Endothelial cell of umbilical vein (primary cell): ENCODE measurements at regions not wholly inside any gene's neighbourhood (a gene's known extent, or its start where the extent isn't known, plus 50 kb on each side); places are given as distances from the start of the nearest gene placed in this dataset.

Experiments
- EZH2 ChIP-seq: IDR thresholded peaks from 2 replicates; pipeline ENCODE4 v1.6.1; 2012; ENCODE audit warnings: borderline replicate concordance, low read depth, mild to moderate bottlenecking, moderate library complexity, low read length, inconsistent platforms; ENCODE audit not compliant: severe bottlenecking
- FOS ChIP-seq: IDR thresholded peaks from 2 replicates; pipeline ENCODE4 v1.6.1; 2011; ENCODE audit warnings: mild to moderate bottlenecking, low read length, moderate library complexity, borderline replicate concordance; ENCODE audit not compliant: insufficient read depth
- GATA2 ChIP-seq: IDR thresholded peaks from 2 replicates; pipeline ENCODE4 v1.7.0; 2011; ENCODE audit warnings: low read depth, mild to moderate bottlenecking, moderate library complexity, mixed read lengths, low read length; ENCODE audit not compliant: insufficient read length, insufficient read depth
- JUN ChIP-seq: IDR thresholded peaks from 2 replicates; pipeline ENCODE4 v1.6.1; 2011; ENCODE audit warnings: borderline replicate concordance, low read depth; ENCODE audit not compliant: insufficient read length, insufficient read depth
- POLR2A ChIP-seq: IDR thresholded peaks from 2 replicates; pipeline ENCODE4 v1.6.1; 2012; ENCODE audit warnings: low read depth, mild to moderate bottlenecking, control low read depth, low read length
- POLR2AphosphoS5 ChIP-seq: IDR thresholded peaks from 2 replicates; pipeline ENCODE4 v1.6.1; 2012; ENCODE audit warnings: low read depth, mild to moderate bottlenecking, control low read depth, low read length, moderate library complexity; ENCODE audit not compliant: insufficient read depth
- TF ChIP-seq, protein P1 (sequence below), 2 donors: IDR thresholded peaks; 1 replicate in 1 of 2; 2 replicates in 1 of 2; pipeline ENCODE4 v1.5.1; 2011; ENCODE audit warnings: low read length in 2 of 2, mild to moderate bottlenecking in 2 of 2, moderate library complexity in 2 of 2, control low read depth in 1 of 2, inconsistent platforms in 1 of 2, low read depth in 1 of 2; ENCODE audit not compliant: insufficient read depth in 1 of 2; ENCODE audit errors: extremely low read depth in 1 of 2
- TF ChIP-seq, protein P2 (sequence below): IDR thresholded peaks from 2 replicates; pipeline ENCODE4 v1.6.1; 2011; ENCODE audit not compliant: insufficient read depth, insufficient read length

DNA sequence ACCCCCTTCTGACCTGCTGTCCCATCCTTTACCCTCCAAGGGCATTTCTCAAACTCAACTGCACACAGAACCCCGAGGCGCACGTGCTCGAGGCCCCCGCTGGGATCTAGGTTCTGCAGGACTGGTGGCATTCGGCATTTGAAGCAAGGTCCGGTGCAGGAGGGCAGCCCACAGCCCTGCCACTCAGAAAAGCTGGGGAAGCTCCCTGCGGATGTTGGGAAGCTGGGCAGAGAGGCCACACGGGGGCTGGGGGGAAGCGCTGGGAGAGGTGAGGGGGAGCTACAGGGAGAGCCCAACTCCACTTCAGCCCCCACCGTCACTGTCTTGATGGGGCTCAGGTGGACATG lies 51.2 kb upstream of the SLCO4A1 start:
- TF ChIP-seq POLR2A = no peak
- TF ChIP-seq, protein P1, sequence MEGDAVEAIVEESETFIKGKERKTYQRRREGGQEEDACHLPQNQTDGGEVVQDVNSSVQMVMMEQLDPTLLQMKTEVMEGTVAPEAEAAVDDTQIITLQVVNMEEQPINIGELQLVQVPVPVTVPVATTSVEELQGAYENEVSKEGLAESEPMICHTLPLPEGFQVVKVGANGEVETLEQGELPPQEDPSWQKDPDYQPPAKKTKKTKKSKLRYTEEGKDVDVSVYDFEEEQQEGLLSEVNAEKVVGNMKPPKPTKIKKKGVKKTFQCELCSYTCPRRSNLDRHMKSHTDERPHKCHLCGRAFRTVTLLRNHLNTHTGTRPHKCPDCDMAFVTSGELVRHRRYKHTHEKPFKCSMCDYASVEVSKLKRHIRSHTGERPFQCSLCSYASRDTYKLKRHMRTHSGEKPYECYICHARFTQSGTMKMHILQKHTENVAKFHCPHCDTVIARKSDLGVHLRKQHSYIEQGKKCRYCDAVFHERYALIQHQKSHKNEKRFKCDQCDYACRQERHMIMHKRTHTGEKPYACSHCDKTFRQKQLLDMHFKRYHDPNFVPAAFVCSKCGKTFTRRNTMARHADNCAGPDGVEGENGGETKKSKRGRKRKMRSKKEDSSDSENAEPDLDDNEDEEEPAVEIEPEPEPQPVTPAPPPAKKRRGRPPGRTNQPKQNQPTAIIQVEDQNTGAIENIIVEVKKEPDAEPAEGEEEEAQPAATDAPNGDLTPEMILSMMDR (IDR thresholded peaks at IDR 0.05; ENCODE audit: extremely low read depth in 1 of 2, insufficient read depth in 1 of 2, low read depth in 1 of 2, low read length in 2 of 2) = no peak
- no peak for TF ChIP-seq EZH2
- TF ChIP-seq JUN = no peak
- TF ChIP-seq FOS = no peak
- no peak for TF ChIP-seq POLR2AphosphoS5
- TF ChIP-seq GATA2 = no peak
- TF ChIP-seq, protein P2, sequence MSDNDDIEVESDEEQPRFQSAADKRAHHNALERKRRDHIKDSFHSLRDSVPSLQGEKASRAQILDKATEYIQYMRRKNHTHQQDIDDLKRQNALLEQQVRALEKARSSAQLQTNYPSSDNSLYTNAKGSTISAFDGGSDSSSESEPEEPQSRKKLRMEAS = no peak
